HG02938 (cell line): ENCODE measurements at regions not wholly inside any gene's neighbourhood (a gene's known extent, or its start where the extent isn't known, plus 50 kb on each side); places are given as distances from the start of the nearest gene placed in this dataset.

Experiments used
- ATAC-seq: cut with Tn5 transposase; IDR thresholded peaks from one replicate; pipeline ENCODE4 v1.9.1; 2021; ENCODE audit warnings: mild to moderate bottlenecking, moderate library complexity; ENCODE audit not compliant: unreplicated experiment

GRCh38 chr5:164649266-164649665 lies 1143.8 kb downstream of the MAT2B start:
- ATAC-seq, result no peak

- ATAC-seq, result no peak
These were observed 1145.0 kb downstream of the MAT2B start for GRCh38 chr5:164650427-164650826.

- peak; percentile 50 for ATAC-seq
These were observed 1146.3 kb downstream of the MAT2B start for GRCh38 chr5:164651546-164652275.

- no peak for ATAC-seq
These were observed 1146.8 kb downstream of the MAT2B start for GRCh38 chr5:164652276-164652660.

GRCh38 chr5:164663198-164663989 lies 1158.0 kb downstream of the MAT2B start:
- no peak for ATAC-seq

- no peak for ATAC-seq
These were observed 1166.2 kb downstream of the MAT2B start for GRCh38 chr5:164671640-164672039.

GRCh38 chr5:164672205-164672604 lies 1166.8 kb downstream of the MAT2B start:
- ATAC-seq, result no peak

GRCh38 chr5:164672931-164673694 lies 1167.7 kb downstream of the MAT2B start:
- ATAC-seq, result no peak

GRCh38 chr5:164679461-164679860 lies 1174.0 kb downstream of the MAT2B start:
- no peak for ATAC-seq

GRCh38 chr5:164680216-164680615 lies 1174.8 kb downstream of the MAT2B start:
- no peak for ATAC-seq

GRCh38 chr5:164680812-164681520 lies 1175.5 kb downstream of the MAT2B start:
- ATAC-seq, result no peak

- ATAC-seq, result no peak
These were observed 1182.0 kb downstream of the MAT2B start for GRCh38 chr5:164687391-164687790.

GRCh38 chr5:164688437-164688836 lies 1183.0 kb downstream of the MAT2B start:
- ATAC-seq, result no peak

GRCh38 chr5:164708831-164709230 lies 1203.4 kb downstream of the MAT2B start:
- ATAC-seq, result no peak

GRCh38 chr5:164713682-164714081 lies 1208.3 kb downstream of the MAT2B start:
- ATAC-seq, result no peak

GRCh38 chr5:164721116-164721515 lies 1215.7 kb downstream of the MAT2B start:
- no peak for ATAC-seq

- no peak for ATAC-seq
These were observed 1216.2 kb downstream of the MAT2B start for GRCh38 chr5:164721656-164722055.

- no peak for ATAC-seq
These were observed 1217.3 kb downstream of the MAT2B start for GRCh38 chr5:164722702-164723101.

- ATAC-seq, result no peak
These were observed 1221.6 kb downstream of the MAT2B start for GRCh38 chr5:164727012-164727411.

- no peak for ATAC-seq
These were observed 1223.3 kb downstream of the MAT2B start for GRCh38 chr5:164728733-164729132.

- ATAC-seq, result no peak
These were observed 1229.9 kb downstream of the MAT2B start for GRCh38 chr5:164735334-164735733.
